Lower leg skin (tissue), 3 donors: ENCODE measurements at regions not wholly inside any gene's neighbourhood (a gene's known extent, or its start where the extent isn't known, plus 50 kb on each side); places are given as distances from the start of the nearest gene placed in this dataset.

Experiments
- POLR2A ChIP-seq, 2 donors: fragments of 450-650 bp; IDR thresholded peaks; one replicate each; pipeline ENCODE4 v1.6.1; 2016 to 2017; ENCODE audit warnings: antibody characterized with exemption in 2 of 2, mild to moderate bottlenecking in 1 of 2, moderate library complexity in 1 of 2
- TF ChIP-seq, protein P1 (sequence below), 3 donors: fragments of 450-650 bp; IDR thresholded peaks; one replicate each; pipeline ENCODE4 v1.5.1; 2016; ENCODE audit warnings: antibody characterized with exemption in 3 of 3, mild to moderate bottlenecking in 3 of 3, moderate library complexity in 2 of 3

DNA sequence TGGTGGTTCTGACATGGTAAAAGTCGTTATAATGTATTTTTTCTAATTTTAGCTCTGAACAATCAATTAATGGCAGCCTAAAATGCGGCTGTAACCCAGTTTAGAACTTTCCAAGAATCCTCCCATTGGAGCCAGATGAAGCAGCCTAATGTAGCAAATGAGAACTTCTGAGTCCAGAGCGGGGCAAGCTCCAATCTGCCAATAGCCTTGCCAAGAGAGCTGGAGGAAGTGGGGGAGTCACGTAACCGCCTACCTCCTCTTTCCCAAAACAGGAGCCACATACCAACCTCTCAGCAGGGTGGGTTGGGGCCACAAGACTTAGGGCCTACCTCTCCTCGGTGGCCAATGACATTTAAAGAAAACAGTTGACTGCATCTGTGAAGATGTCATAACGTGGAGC lies 230.6 kb downstream of the SOD2 start:
- TF ChIP-seq, protein P1, sequence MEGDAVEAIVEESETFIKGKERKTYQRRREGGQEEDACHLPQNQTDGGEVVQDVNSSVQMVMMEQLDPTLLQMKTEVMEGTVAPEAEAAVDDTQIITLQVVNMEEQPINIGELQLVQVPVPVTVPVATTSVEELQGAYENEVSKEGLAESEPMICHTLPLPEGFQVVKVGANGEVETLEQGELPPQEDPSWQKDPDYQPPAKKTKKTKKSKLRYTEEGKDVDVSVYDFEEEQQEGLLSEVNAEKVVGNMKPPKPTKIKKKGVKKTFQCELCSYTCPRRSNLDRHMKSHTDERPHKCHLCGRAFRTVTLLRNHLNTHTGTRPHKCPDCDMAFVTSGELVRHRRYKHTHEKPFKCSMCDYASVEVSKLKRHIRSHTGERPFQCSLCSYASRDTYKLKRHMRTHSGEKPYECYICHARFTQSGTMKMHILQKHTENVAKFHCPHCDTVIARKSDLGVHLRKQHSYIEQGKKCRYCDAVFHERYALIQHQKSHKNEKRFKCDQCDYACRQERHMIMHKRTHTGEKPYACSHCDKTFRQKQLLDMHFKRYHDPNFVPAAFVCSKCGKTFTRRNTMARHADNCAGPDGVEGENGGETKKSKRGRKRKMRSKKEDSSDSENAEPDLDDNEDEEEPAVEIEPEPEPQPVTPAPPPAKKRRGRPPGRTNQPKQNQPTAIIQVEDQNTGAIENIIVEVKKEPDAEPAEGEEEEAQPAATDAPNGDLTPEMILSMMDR (IDR thresholded peaks at IDR 0.05) = no peak
- no peak for TF ChIP-seq POLR2A (IDR thresholded peaks at IDR 0.05)
